GM12878 (cell line): ENCODE measurements at regions not wholly inside any gene's neighbourhood (a gene's known extent, or its start where the extent isn't known, plus 50 kb on each side); places are given as distances from the start of the nearest gene placed in this dataset.

ENCODE experiments used
- ATAC-seq: fragments of 200-7000 bp; cut with Tn5 transposase; 3 replicates; pipeline ENCODE4 v1.9.1; 2020; ENCODE audit warnings: mild to moderate bottlenecking, moderate library complexity
- BruUV-seq: library from RNA; stranded (reverse); fragments of 400-500 nt; replicated peaks from 2 replicates; lab custom pipeline; 2021; lab: Mats Ljungman, UMichigan
- CTCF ChIA-PET: fragments of 300-600 bp; sonication (Branson Sonifier 250); formaldehyde crosslinking; extraction: SDS; loops from one replicate; lab custom pipeline; 2021; ENCODE audit warnings: inconsistent platforms; lab: Yijun Ruan, JAX
- POLR2A ChIA-PET: fragments of 350-600 bp; formaldehyde crosslinking; extraction: SDS; loops from one replicate; lab custom pipeline; 2021; ENCODE audit warnings: inconsistent platforms; lab: Charles Lee
- RAD21 ChIA-PET: fragments of 300-600 bp; sonication (Branson Sonifier 250); formaldehyde crosslinking; loops from one replicate; lab custom pipeline; 2023; ENCODE audit warnings: antibody characterized with exemption; ENCODE audit not compliant: unreplicated experiment; lab: Charles Lee
- SMC1A ChIA-PET: fragments of 300-600 bp; sonication (Branson Sonifier 250); formaldehyde crosslinking; loops from one replicate; lab custom pipeline; 2023; ENCODE audit not compliant: unreplicated experiment, uncharacterized antibody; lab: Charles Lee
- DNase-seq: peaks from one replicate; pipeline ENCODE4 v3.0.0-alpha.2; 2011; ENCODE audit warnings: low read depth, low spot score
- FAIRE-seq: peaks from 3 replicates; lab custom pipeline; 2011; peaks lifted over from hg19 to GRCh38; lab: Jason Lieb, UNC
- H2AFZ ChIP-seq: 2 replicates; pipeline ENCODE4 v1.6.0; 2011; ENCODE audit warnings: low read depth, low read length, control low read depth; ENCODE audit not compliant: control insufficient read depth
- H3K27ac ChIP-seq: 2 replicates; pipeline ENCODE4 v1.5.1; 2011; ENCODE audit warnings: control low read depth; ENCODE audit not compliant: control insufficient read depth, insufficient read depth
- H3K27me3 ChIP-seq, 2 experiments: replicated peaks in 1 of 2; 2 replicates each; pipeline versions ENCODE4 v1.6.0 to v1.6.1; 2011; ENCODE audit warnings: low read length in 1 of 2; ENCODE audit not compliant: control insufficient read depth in 2 of 2, insufficient read depth in 2 of 2
- H3K36me3 ChIP-seq, 2 experiments: 2 replicates each; pipeline ENCODE4 v1.5.1; 2011; ENCODE audit warnings: low read length in 1 of 2; ENCODE audit not compliant: control insufficient read depth in 2 of 2, insufficient read depth in 2 of 2
- H3K4me1 ChIP-seq: 2 replicates; pipeline ENCODE4 v1.6.1; 2011; ENCODE audit warnings: mild to moderate bottlenecking, low read length, moderate library complexity, mixed read lengths; ENCODE audit not compliant: control insufficient read depth, insufficient read depth
- H3K4me2 ChIP-seq: 2 replicates; pipeline ENCODE4 v1.6.0; 2011; ENCODE audit warnings: control low read depth; ENCODE audit not compliant: control insufficient read depth, insufficient read depth
- H3K4me3 ChIP-seq: fragments of 200-600 bp; sonication (generic); 2 replicates; pipeline ENCODE4 v1.5.1; 2016
- H3K79me2 ChIP-seq: 2 replicates; pipeline ENCODE4 v1.6.0; 2011; ENCODE audit warnings: low read length; ENCODE audit not compliant: control insufficient read depth, insufficient read depth
- H3K9ac ChIP-seq: 2 replicates; pipeline ENCODE4 v1.8.0; 2011; ENCODE audit warnings: low read length, control low read depth, mixed read lengths; ENCODE audit not compliant: control insufficient read depth, insufficient read depth
- H3K9me3 ChIP-seq: replicated peaks from 3 replicates; pipeline ENCODE4 v1.5.1; 2011; ENCODE audit warnings: mild to moderate bottlenecking, low read length; ENCODE audit not compliant: control insufficient read depth, insufficient read depth
- H4K20me1 ChIP-seq: 2 replicates; pipeline ENCODE4 v1.6.0; 2011; ENCODE audit not compliant: control insufficient read depth, insufficient read depth
- HDAC6 ChIP-seq: fragments of 200-600 bp; sonication (generic); IDR thresholded peaks from one replicate; pipeline ENCODE4 v1.8.0; 2017; ENCODE audit warnings: antibody characterized with exemption; ENCODE audit not compliant: unreplicated experiment
- MEF2B ChIP-seq: fragments of 450-650 bp; IDR thresholded peaks from 2 replicates; pipeline ENCODE4 v1.6.1; 2018; ENCODE audit warnings: mild to moderate bottlenecking, moderate library complexity; ENCODE audit not compliant: partially characterized antibody, poor library complexity, severe bottlenecking
- MYC ChIP-seq: IDR thresholded peaks from 2 replicates; pipeline ENCODE4 v1.6.1; 2011; ENCODE audit warnings: mild to moderate bottlenecking, low read length, moderate library complexity, inconsistent platforms; ENCODE audit not compliant: insufficient read depth, insufficient replicate concordance, insufficient read length, severe bottlenecking
- POLR2AphosphoS2 ChIP-seq: IDR thresholded peaks from 2 replicates; pipeline ENCODE4 v1.6.1; 2011; ENCODE audit warnings: low read depth, mild to moderate bottlenecking, low read length, improper control_type of control experiment, moderate library complexity
- RELA ChIP-seq: fragments of 450-650 bp; IDR thresholded peaks from 2 replicates; pipeline ENCODE4 v1.8.0; 2014; ENCODE audit warnings: borderline replicate concordance; ENCODE audit not compliant: partially characterized antibody
- SIX5 ChIP-seq: IDR thresholded peaks from 2 replicates; pipeline ENCODE4 v1.6.1; 2011; ENCODE audit warnings: mild to moderate bottlenecking, low read depth, low read length, moderate library complexity; ENCODE audit not compliant: severe bottlenecking
- SMAD1 ChIP-seq: fragments of 450-650 bp; IDR thresholded peaks from 2 replicates; pipeline ENCODE4 v1.6.1; 2018; ENCODE audit warnings: mild to moderate bottlenecking, low read depth; ENCODE audit not compliant: partially characterized antibody
- SREBF1 ChIP-seq: IDR thresholded peaks from 2 replicates; pipeline ENCODE4 v1.6.1; 2012; ENCODE audit warnings: mild to moderate bottlenecking, low read length
- TBL1XR1 ChIP-seq: IDR thresholded peaks from 2 replicates; pipeline ENCODE4 v1.6.1; 2012; ENCODE audit warnings: low read depth, low read length, improper control_type of control experiment
- ZBTB40 ChIP-seq: fragments of 450-650 bp; IDR thresholded peaks from 2 replicates; pipeline ENCODE4 v1.6.1; 2016; ENCODE audit warnings: mild to moderate bottlenecking, moderate library complexity, borderline replicate concordance
- WGBS: methylation state at CpG from one replicate; pipeline ENCODE4 v1.1.6; 2016; ENCODE audit warnings: low lambda C conversion rate; ENCODE audit not compliant: insufficient replicate concordance, insufficient coverage; ENCODE audit errors: missing lambda C conversion rate; 5-methylcytosine and 5-hydroxymethylcytosine counted together
- in situ Hi-C: fragments of 300-500 bp; cut with MboI; formaldehyde crosslinking; loops from 9 replicates; pipeline ENCODE4 v1.14.3; 2018; ENCODE audit warnings: mixed read lengths
- intact Hi-C: fragments of 100-400 bp; cut with micrococcal nuclease; formaldehyde crosslinking; loops from one replicate; pipeline ENCODE4 v1.14.2; 2022; ENCODE audit not compliant: unreplicated experiment

GRCh38 chr18:1296237-1296636, 391.6 kb downstream of the ADCYAP1 start:
- WGBS: 13% methylated on average over 6 of the region's 6 CpGs
- H3K4me2 ChIP-seq: no peak overlapping the region
- no TSS peak for BruUV-seq
- in situ Hi-C loops (no loop called here), intact Hi-C loops (no loop called here)
- H3K9me3 ChIP-seq: no peaks in the 10 kb centered on the region
- TF ChIP-seq RELA (no peak), MYC (no peak), HDAC6 (no peak), ZBTB40 (no peak), SMAD1 (no peak), TBL1XR1 (no peak), SREBF1 (no peak), POLR2AphosphoS2 (no peak), MEF2B (no peak), SIX5 (no peak)
- H3K27ac ChIP-seq: no peak overlapping the region
- H3K27me3 ChIP-seq: no peaks in the 10 kb centered on the region
- DNase-seq (no peak), FAIRE-seq (no peak), ATAC-seq (no peak)
- POLR2A ChIA-PET: no interaction called here
- no peak overlapping the region for H2AFZ ChIP-seq
- CTCF ChIA-PET: no interaction called here
- H3K4me3 ChIP-seq: no peak overlapping the region
- no peaks in the 10 kb centered on the region for H3K36me3 ChIP-seq
- RAD21 ChIA-PET: no interaction called here
- no peaks in the 10 kb centered on the region for H3K79me2 ChIP-seq
- H3K9ac ChIP-seq: no peak overlapping the region
- no peaks in the 10 kb centered on the region for H3K4me1 ChIP-seq
- H4K20me1 ChIP-seq: no peaks in the 10 kb centered on the region
- SMC1A ChIA-PET: no interaction called here
